GM19395 (cell line): ENCODE measurements at regions not wholly inside any gene's neighbourhood (a gene's known extent, or its start where the extent isn't known, plus 50 kb on each side); places are given as distances from the start of the nearest gene placed in this dataset.
A peak's percentile ranks its signal among the peaks of the same experiment; 100 is the strongest.

Experiments used
- ATAC-seq: cut with Tn5 transposase; IDR thresholded peaks from one replicate; pipeline ENCODE4 v1.9.1; 2021; ENCODE audit warnings: mild to moderate bottlenecking, moderate library complexity; ENCODE audit not compliant: unreplicated experiment

DNA sequence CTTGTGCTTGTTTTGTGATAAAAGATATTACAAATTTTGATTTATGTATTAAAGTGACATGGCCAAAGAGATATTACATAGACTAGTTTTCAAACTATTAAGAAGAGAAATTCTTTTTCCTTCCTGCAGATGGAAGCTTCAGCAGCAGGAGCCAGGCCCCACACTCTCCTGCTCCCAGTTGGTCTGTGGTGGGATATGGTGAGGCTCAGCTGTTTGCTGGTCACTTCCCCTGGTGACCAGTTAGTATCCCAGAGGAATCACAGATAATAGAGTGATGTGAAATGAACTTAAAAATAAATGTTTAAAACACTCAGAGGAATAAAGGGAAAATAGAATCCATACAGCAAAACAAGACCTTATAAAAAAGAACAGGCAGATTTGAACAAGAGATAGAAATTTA, 154.7 kb downstream of the KTN1 start:
- no peak for ATAC-seq

DNA sequence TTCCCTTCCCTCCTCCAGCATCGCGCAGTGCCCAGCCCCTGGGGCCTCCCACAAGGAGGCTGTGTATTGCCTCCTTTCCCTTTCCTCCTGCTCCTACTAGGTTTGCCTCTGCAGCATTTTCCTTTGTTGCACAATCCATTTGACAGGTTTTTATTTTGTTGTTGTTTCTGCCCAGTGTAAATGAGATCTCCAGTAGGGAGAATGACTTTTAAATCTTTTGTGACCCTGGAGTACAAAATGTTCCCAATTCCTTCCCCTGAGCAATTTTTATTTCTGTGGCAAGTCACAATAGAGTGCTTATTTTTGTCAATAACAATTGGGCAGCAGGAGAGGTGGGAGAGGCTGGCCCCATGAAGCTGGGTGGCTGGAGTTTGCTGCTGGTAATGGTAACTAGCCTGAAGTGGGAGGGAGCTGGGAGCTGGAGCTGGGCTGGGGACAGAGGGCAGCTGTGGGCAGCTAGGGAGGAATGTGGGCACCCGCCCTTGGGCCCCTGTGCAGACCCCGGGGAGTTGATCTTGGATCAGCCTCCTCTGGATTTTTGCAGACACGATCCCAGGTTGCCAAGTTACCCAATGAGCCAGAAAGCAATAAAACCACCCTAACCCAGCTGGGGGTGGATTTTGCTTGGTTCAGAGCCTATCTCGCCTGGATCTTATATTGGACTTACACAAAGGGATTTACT, 160.1 kb downstream of the KTN1 start:
- ATAC-seq: no peak

DNA sequence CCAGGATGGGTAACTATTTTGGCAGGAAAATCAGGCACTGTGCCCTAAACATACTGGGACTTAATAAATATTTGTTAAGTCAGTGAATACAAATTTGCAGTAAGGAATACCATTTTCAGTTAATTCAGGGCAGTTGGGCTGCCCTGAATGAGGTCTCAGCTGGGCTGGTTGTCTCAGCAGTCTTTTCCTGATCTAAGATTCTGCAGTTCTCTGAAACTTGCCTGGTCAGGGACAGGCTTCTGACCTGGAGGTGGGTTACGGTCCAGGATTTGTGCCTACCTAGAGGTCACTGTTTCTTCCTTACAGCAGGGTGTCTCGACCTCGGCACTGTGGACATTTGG, 160.6 kb downstream of the KTN1 start:
- no peak for ATAC-seq

DNA sequence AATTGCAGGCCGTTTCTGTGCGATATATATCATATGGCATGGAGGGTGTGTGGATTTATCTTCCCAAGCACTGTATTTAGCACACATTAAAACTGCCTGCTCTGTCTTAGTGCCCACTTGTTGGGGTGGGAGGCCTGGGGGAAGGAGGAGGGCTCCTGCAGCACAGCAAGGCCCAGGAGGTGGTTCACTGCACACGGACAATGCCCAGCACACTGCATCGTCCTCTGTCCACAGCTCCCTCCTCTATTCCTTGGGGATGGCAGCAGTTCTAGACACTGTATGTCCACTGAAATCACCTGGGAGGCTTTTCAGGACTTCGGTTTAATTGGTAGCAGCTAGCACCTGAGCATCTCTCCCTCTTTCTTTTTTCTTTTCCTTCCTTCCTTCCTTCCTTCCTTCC, 161.2 kb downstream of the KTN1 start:
- ATAC-seq: no peak

DNA sequence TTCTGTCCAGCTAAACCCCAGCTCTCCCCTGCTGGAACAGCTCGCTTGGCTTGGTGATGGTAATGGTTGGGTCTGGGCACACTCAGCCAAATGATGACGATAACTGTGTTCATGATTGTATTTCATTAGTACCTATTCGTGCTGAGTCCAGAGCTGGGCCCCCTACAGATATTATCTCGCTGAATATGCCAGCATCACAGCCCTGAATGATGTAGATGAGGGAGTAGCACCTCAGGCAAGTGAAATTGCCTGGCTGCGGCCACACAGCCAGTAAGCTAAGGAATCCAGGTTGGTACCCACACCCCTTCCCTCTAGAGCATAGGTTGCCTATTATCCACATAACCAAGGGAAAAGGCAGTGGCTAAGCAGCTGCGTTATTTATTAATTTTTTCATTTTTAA, 163.5 kb downstream of the KTN1 start:
- ATAC-seq: no peak

DNA sequence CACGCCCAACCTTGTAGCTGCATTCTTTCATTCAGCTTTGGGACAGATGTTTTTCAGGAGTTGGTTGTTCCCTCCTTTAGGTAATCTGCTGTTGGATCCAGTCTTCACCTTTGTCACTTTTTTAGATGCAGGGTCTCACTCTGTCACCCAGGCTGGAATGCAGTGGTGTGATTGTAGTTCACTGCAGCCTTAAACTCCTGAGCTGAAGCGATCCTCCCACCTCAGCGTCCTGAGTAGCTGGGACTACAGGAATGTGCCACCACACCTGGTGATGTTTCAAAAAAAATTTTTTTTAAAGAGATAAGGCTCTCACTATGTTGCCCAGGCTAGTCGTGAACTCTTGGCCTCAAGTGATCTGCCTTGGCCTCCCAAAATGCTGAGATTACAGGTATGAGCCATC, 164.3 kb downstream of the KTN1 start:
- ATAC-seq: no peak

DNA sequence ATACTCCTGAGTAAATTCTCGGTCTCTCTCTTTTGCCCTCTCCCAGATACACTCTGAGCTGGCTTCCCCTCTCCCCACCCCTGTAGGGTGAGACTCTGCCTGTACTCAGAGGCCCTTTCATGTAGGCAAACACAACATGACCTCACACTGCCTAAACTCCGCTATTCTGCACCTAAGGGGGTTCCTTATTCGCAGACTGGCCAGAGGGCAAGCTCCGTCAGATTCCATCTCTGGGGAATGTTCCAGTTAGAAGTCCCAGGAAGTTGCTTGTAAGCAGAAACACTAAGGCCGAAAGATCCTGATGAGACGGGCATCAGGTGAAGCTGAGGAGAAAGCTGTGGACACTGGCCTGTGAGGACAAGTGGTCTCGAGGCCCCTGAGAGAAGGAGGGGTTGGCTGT, 165.9 kb downstream of the KTN1 start:
- no peak for ATAC-seq

DNA sequence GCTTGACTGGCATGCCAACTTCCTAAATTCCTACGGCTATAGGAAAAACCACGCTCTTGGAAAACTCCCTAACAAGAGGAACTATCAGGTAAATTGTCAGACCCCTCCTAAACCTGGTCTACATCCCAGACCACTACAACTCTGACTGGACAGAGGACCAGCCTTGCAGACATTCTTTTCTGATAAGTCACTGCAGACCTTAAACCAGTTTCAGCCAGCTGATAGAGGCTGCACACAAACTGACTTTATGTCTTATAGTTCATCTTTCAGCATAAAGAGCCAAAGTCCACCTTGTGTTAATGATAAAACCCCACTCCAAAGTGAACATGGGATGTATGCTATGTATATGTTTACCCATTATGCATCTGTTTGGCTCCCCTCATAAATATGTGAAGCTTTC, 166.6 kb downstream of the KTN1 start:
- ATAC-seq: no peak

DNA sequence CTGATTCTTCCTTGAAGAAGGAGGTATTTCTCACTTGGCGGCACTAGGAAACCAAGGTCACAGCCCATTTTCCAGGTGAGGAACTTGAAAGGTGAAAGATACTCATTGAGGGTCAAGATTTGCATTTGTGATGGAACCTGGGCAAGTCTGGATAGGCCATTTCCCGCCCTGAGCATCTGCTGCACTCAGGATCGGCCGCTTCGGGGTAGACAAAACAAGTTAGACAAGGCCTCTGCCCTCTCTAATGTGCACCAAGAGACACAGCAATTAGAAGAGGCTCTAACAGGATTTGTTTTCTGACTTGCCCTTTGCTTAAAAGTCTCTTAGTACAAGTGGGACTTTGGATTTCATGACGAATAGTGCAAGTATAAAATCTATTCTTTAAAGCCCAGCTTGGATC, 167.2 kb downstream of the KTN1 start:
- ATAC-seq: no peak

DNA sequence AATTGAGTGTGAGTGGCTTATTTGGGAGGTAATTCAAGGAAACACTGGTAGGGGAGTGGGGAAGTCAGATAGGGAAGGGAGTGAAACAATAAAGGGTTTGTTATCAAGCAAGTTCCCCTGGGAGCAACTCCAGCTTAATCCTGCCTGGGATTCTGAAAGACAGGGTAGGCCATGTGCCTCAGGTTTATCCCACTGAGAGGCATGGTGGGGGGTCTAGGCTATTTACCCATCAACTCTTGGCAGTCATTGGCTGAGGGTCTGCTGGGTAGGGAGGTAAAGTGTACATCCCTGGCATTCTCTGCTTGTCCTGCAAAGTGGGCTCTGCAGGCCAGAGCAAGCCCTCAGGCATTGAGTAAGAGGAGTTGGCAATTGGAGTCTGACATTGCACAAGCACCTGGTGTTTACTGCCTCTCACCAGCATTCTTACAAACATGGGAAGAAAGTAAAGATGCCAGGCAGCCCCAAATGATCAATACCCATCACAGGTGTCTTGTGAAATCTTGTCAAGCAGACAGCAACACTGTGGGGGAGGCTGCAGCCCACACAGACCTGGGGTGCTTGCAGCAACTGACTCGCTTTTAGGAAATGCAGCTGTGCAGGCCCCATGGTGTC, 169.3 kb downstream of the KTN1 start:
- ATAC-seq: no peak

DNA sequence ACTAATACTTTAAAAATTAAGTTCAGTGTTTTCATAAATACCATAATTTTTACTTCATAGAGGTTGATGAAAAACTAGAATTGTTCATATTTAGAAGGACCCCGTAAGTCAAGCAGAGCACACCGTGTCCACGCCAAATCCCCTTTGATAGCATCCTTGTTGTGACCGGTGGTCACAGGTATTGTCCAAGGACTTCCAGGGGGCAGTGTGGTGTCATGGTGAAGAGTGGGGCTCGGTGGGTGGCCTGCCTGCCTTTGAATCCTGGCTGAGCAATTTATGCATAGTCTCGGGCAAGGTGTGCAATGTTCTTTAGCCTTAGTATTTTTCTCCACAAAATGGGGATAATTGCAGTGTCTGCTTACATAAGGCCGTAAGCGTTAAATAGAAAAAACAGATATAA, 169.9 kb downstream of the KTN1 start:
- no peak for ATAC-seq

DNA sequence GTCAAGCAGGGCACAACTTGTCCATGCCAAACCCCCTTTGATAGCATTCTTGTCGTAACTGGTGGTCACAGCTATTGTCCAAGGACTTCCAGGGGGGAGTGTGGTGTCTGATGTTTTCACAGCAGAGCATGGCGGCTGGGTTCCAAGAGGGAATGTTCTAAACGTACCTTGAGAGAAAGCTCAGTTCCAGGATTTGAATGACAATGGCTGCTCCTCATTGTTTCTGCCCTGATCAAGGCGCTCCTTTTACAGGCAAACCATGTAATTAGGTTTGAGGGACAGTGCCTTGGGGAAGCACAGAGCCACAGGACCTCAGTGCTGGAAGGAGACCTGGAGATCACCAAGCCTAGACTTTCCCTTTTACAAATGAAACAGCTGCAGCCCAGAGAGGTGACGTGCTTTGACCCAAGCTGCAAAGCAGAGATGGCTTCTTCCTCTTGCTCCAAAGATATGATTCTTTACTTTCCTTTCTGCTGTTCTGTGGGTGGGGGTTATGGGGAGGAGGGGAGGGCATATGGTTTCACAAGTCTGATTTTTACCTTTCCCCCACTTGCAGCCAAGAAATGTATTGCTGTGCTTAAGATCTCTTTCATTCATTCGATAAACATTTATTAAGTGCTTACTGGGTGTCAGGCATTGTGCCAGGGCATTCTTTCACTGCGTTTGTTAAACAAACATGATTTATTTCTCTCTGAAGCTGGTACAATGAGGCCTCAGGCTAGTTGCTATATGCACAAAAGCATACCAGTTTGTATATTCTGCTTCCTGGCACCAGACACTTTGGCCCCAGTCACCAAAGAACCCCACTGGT, 172.8 kb downstream of the KTN1 start:
- no peak for ATAC-seq

DNA sequence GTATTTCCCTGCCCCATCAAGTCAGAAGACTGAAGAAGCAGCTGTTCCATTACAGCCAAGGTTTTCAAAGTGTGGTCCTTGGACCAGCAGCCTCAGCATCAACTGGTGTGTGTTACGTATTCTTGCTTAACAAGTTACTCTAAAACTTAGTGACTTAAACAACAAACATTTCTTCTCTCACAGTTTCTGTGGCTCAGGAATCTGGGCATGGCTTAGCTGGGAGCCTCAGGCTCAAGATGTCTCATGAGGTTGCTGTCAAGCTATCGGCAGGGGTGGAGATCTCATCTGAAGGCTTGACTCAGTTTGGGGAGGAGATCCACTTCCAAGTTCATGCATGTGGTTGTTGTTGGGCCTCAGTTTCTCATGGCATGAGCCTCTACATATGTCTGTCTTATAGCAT, 174.5 kb downstream of the KTN1 start:
- ATAC-seq: no peak

DNA sequence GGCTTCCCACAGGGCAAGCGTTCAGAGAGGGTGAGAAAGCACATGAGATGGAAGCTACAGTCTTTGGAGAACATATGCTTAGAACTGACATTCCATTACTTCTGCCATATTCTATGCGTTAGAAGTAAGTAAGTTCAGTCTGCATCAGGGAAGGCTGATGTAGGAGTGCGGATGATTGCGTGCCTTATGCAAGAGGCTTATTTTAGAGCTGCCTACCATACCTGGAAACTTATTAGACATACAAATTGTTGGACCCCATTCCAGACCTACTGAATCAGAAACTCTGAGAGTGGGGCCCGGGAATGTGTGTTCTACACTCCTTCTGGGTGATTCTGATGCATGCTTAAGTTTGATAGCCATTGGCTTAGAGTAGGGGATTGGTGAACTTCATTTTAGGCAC, 174.9 kb downstream of the KTN1 start:
- no peak for ATAC-seq

DNA sequence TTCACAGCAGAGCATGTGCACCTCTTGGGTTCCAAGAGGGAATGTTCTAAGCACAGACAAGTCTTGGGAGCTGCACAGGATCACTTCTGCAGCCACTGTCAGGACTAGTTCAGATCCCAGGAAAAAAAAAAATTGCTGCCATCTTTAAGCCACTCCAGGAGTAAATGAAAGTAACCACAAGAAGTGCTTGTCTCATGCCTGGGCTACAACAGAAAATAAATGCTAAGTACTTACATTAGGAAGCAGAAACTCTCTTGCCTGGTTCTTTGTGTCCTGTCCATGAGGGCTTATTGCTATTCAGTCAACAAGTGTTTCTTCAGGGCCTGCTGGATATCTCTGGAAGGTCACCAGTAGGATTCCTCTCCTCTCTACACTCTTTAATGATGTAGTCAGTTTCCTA, 176.1 kb downstream of the KTN1 start:
- ATAC-seq: no peak

DNA sequence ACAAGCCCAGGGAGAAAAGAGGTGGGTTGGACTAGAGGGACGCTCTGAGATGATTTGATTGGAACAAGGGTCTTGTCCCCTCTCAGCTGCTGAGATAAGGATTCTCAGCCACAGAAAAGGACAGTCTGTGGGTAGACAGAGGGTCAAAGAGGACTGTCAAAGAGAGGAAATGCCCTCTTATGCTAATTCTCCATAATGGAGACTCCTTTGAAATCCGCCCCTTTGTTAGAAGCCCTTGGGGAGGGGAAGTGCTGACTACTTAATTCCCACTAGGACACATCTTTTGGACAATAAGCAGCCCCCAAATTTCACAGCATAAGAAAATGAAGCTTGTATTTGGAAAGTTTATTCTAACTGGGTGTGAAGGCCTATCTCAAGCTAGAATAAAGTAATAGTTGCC, 176.6 kb downstream of the KTN1 start:
- ATAC-seq: no peak

DNA sequence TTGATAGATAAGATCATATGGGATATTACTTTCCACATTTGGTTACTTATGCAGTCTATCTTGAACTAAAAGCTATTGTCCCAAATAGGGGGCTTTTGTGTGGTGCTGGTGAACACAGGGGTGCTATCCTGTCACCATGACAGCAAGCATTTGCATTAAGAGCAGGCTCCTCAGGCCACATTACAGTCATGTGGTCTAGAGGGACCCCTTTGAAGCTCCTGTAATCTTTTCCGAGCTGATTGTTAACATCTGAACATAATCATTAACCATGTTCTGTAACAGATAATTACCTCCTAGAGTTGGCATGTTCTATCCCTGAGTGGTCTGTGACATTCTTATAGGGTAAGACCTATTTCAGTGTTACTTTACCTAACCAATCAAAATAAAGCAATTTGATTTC, 178.8 kb downstream of the KTN1 start:
- no peak for ATAC-seq

DNA sequence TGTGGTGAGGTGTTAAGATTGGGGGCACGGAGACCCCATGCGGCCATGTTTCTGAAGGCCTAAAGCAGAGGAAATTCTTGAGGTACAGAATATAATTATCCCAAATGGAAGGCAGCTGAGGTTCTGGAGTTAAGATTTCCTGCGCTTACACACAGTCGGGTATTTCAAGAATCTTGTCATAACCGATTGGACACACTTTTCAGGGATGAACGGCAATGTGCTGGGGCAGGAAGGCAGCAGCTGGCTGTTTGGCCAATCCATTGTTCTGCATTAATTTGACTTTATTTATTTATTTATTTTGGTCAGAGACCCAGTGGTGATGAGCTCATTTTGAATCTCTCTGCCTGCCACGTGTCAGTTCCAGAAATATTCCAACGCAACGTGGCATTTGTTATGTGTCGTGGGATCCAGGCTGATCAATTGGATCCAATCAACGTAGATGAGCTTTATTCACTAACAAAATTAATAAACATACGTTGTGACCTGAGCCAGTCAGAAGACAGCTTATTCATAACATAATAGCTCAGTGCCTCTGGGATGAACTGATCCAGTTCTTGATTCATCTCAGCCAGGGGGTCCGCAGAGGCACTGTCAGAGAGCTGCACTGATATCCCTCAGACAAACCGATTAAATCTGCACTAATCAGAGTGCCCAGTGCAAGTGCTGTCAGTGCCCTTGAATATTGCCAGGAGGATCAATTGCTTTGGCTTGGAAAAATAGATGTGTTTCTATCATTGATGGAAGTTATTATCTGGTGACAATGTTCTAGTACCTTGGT, 181.0 kb downstream of the KTN1 start:
- ATAC-seq: no peak

DNA sequence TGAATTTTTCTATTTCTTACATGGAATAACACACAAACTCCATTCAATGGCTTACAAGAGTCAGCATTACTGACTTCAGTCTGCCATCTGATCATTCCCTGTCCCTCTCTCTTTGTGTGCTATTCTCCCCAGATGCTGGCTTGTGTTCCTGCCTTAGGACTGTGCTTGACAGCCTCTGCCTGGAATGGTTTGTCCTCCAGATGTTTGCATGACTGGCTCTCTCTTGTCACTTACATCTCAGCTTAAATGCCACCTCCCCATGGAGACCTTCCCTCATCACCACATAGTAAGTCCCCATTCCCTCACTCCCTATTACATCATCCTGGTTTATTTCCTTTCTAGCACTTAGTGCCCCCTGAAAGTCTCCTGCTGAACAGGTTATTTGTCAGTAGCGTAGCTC, 181.6 kb downstream of the KTN1 start:
- no peak for ATAC-seq

DNA sequence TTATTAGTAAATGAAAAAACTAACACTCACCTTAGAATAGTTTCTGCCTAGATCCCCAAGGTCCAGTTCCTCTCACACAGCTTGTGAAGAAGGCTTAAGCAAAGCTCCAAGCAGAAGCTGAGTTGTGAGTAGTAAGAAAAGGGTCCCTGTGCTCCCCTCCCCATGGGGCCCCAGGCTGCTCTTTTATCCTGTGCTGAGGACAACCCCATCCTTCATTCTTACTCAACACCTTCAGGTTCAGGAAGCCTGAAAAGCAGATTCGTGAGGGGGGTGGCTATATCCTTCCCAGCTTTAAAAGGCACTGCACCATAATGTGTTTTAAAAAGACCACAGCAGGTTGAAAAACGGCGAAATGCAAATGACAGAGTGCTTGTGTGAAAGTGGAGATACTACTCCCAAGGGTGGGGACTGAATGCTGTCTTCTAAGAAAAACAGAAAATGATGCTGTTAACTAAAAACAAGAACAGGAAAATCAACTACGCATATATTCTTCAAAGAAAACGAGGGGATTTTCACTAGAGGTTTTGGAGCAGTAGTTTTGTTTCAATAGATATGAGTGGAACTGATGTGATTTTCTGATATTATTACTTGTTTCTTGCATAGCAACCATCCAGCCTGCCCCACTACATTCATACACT, 182.7 kb downstream of the KTN1 start:
- ATAC-seq: peak; percentile 79

DNA sequence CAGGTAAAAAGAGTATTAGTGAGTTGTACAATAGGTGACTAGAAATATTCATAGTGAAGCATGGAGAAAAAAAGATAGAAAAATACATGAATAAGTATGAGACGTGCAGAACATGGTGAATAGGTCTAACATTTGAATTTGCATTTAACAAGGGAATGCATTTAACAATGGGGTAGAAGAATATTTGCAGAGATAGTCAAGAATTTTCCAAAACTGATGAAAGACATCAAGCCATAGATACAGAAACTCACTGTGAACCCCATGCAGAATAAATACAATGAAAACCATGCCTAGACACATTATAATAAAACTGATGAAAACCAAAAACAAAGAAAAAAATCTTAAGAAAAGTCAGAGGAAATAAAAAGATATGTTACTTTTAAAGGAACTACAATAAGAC, 184.8 kb downstream of the KTN1 start:
- no peak for ATAC-seq
